ENCODE measurements at regions not wholly inside any gene's neighbourhood (a gene's known extent, or its start where the extent isn't known, plus 50 kb on each side); places are given as distances from the start of the nearest gene placed in this dataset.
A peak's percentile ranks its signal among the peaks of the same experiment; 100 is the strongest.
"Not testable (repeated sequence)": the region's sequence is repeated elsewhere in the genome, so short reads cannot be mapped to it uniquely, and the experiment has no call there.

DNA sequence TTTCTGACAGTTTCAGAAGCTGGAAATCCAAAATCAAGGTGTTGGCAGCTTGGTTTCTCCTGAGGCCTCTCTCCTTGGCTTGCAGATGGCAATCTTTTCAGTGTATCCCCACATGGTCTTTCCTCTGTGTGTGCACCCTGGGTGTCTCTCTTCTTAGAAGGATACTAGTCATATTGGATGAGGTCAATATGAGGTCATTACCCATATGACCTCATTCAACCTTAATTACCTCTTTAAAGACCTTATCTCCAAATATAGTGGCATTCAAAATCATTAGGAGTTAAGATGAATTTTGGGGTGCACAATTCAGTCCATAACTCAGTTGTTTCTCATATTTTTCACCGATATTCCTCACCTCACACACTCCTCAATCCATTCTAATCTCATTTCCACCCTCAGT lies 92.4 kb upstream of the TGM3 start:
- DNase-seq = no peak

DNA sequence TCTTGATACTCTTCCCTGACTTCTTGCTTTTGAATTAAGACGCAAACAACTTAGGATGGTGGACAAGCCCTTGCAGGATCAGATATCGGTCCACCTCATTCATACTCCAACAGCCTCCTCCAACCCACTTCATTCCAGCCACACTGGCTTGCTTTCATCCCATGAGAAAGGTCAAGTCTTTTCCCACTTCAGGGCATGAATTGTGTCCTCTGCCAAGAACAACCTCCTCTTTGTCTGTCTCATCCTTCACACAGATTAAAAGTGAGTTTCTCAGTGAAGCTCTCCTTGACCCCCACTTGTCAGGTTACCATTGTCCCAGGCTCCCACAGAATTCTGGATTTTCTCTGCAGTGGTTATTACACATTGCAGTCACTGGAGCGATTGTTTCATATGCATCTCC lies 91.8 kb upstream of the TGM3 start:
- no peak for DNase-seq

DNA sequence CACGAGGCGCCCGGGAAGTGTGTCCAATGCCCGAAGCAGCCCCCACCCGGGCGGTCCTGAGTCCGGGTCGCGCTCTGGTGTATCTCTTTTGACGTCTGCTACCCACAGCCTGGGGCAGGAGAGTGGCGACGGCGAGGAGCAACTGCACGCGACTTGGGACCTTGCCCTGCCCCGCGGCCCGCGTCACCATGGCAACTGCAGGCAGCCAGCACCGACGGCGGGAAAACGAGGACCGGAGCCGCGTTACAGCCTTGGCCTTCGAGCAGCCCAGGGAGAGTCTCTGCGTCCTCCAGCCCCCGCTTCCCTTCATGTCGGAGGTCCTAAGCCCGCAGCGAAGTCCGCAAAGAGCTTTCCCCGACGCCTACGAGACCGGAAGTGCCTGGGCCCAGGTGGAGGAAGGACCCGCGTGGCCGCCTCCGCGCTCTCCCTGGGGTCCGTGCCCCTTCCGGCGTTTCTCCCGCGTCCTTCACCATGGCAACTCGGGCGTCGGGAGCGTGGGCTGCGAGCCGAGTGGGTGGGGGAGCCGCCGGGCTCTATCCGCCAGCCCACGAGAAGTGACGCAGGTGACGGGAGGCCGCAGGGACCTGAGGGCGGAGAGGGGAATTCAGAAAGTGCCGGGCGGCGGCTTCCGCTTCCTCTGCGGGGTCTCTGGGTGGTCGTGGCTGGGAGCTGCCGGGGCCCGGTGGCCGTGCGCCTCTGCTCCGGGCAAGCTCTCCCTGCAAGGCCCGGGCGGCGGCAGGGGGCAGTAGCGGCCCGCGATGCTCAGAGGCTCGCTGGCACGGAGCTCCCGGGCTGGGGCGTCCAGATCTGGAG lies 88.6 kb upstream of the TGM3 start:
- peak; percentile 49 for DNase-seq

DNA sequence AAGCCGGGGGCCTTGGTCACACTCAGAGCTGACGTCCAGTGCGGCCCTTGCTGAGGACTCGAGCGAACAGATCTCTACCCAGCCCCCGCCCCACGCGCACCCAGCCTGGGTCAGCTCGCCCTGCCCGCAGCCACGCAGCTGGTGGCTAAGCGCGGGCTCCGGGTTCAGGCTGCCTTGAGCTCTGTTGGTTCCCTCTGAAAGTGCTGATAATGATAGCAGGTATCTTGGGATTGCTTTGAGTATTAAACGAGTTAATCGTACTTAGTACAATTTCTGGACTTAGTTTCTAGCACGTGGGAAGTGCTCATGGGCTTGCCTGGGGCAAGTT lies 88.1 kb upstream of the TGM3 start:
- no peak for DNase-seq

DNA sequence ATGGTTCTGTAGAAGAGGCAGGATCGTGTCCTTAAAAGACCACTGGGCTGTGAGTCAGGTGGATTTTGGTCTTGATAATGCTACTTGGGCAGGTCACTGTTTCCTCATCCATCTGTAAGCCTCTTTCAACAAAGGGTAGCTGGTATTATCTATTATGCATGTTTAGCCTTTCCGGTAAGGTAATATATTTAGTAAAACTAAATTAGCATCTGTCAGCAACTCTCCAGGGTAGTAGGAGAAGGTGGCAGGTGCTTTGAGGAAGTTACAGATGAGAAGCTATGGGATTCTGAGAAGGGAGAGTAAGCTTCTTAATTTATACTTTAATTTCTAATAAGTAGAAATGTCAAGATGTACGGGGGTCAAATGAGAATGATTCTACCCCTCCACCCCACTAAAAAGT lies 86.9 kb upstream of the TGM3 start:
- no peak for DNase-seq

DNA sequence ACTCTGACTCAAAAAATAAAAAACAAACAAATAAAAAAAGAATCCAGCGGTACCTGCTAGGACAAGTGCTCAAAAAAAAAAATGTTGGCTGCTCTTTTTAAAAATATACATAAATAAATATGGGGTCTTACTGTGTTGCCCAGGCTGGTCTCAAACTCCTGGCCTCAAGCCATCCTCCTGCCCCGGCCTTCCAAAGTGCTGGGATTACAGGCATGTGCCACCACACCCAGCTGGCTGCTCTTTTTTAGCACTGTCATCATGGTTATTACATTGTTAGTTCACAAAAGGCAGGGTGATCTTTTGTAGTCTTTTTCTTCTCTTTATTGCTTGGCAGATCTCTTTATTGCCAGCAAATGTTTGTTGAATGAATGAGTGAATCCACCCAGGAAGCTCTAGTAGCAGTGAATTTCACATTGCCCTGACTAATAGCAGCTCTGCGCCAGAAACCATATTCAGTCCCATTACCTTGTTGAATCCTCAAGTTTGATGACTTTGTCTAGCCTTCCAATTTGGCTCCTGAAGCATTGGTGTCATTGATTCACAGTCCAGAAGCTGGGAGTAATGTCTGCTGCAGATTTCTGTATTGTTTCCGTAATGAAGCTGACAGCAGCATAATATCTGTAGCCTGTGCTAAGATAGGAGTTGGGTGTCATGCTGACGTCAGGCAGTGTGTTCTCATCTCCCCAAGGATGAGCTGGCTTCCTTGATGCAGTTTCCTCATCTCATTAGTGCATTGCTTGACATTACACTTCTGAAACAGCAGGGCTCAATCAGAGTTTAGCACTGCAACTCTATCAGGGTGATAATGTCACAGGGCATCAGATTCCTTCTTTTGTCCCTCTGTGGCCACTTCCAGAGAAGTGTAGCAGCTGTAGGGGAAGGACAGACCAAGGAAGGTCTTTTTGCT lies 84.9 kb upstream of the TGM3 start:
- DNase-seq = no peak

DNA sequence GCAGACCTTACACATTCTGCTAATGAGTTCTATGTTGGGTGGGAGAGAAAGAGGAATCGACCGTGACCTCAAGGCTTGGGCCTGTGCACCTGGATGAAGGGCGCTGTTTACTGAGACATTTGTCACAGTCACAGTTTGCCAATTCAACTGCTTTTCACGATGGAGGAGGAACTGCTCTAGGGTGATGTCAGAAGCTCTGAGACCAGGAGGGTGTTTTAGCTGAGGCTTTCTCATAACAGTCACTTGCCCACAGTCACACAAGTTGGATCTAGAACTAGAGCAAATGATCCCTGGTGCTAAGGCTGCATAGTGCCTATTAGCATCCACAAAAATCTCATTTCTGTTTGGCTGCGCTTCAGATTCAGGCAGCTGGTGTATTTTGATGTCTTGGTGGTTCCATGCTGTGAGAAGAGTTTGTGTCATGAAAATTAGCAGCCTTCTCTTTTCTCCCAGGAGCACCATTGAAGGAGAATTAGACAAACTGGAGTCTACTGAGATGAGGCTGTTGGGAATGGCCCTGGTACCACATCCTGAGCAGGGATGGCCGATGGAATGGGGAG lies 83.3 kb upstream of the TGM3 start:
- DNase-seq = no peak

DNA sequence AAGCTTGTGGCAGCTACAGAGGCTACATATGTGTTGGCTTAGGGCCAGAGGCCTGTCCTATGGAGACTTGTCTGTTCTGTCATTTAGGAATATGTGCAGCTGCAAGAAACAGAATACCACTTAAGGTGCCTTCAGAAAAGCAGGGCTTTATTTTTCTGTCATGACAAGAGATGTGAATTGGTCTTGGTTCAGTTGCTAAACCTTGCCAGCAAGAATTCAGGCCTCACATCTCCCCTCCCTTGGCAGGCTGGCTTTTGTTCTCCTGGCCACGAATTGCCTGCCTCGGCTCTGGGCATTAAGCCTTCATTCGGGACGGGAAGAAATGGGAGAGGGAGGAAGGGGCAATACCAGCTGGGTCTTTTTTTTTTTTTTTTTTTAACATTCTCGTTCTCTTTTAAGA lies 82.4 kb upstream of the TGM3 start:
- no peak for DNase-seq

DNA sequence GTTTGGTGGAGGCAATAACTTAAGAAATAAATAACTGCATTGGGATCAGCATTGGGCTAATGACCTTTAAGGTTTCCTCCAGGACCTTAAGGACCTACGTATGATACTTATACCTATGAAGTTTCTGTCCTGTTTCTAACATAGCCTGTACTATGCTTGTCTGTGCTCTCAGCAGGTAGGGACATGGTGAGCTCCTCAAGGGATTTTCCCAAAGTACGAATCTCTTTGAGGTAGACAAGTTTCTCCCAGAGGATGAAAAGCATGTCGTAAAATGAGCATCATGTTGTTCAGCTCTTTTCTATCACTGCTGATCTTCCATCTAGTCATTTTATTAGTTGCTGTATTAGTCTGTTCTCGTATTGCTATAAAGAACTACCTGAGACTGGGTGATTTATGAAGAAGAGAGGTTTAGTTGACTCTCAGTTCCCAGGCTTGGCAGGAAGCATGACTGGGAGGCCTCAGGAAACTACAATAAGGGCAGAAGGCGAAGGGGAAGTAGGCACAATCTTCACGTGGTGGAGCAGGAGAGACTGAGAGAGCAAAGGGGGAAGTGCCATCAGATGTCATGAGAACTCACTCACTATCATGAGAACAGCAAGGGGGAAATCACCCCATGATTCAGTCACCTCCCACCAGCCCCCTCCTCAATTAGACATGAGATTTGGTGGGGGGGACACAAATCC lies 77.8 kb upstream of the TGM3 start:
- no peak for DNase-seq

DNA sequence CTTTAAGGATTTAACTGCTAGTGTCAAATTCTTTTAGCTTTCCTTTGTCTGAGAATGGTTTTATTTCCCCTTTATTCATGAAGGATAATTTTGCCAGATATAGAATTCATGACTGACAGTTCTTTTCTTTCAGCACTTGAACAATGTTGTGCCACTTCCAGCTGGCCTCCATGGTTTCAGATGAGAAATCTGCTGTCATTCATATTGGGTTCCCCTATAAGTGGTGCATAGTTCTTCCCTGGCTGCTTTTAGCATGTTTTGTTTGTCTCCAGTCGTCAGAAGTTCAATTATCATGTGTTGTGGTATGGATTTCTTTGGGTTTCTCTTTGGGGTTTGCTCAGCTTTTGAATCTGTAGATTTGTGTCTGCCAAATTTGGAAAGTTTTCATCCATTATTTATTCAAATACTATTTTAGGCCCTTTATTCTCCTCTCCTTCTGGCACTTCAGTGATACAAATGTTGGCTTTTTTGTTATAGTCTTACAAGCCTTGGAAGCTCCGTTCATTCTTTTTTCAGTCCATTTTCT lies 76.3 kb upstream of the TGM3 start:
- no peak for DNase-seq

DNA sequence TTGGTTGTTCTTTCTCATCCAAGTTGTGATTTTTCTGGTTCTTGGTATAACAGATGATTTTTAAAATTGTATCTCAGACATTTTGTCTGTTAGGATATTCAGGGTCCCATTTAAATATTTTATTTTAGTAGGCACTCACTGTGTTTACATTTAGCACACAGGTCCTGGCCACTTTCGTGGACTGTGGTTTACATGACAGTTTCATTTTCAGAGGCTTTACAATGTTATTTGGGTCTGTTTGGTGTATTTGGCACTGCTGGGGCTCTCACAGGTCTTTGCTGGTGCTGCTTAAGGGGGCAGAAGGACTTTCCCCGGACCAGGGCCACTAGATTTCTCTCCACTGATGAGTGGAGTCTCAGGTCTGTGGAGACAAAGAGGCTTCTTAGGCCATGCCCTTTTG lies 75.5 kb upstream of the TGM3 start:
- DNase-seq = no peak

DNA sequence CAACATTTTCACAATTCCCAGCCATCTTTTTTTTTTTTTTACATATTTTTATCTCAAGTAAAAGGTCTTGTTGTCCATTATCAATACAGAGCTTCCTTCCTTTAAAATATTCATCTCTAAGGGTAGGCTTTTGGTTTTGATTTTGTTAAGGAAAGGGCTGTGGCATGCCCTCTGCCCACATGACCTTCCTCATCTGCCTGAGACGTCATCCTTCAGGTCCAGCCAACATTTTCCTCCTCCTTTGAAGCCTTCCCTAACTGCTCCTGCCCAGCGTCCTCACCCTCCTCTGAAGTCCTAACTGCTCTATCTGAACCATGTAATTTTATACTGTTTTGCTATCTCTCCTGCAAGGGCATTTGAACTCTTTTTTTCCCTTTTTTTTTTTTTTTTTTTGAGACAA lies 73.9 kb upstream of the TGM3 start:
- DNase-seq = no peak

DNA sequence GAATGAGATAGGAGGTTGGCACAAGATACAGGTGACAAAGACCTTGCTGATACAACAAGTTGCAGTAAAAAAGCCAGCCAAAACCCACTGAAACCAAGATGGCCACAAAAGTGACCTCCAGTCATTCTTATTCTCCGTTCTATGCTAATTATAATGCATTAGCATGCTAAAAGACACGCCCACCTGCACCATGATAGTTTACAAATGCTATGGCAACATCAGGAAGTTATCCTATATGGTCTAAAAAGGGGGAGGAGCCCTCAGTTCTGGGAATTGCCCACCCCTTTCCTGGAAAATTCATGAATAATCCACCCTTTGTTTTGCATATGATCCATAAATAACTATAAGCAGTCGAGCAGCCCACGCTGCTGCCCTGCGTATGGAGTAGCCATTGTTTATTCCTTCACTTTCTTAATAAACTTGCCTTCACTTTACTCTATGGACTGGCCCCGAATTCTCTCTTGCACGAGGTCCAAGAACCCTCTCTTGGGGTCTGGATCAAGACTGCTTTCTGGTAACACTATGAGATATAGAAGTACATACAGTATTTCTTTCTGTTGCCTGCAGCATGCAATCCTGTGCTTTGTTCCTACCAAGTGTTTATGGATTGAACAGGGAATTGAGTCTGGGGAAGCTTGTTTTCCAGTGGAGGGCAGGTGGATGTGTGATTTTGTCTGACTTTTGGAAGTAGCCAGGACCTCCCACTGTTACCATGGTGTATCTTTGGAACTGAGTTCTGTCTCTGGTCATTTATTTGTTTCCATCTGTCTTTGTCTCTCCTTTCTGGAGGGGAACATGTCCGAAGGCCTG lies 72.0 kb upstream of the TGM3 start:
- no peak for DNase-seq

DNA sequence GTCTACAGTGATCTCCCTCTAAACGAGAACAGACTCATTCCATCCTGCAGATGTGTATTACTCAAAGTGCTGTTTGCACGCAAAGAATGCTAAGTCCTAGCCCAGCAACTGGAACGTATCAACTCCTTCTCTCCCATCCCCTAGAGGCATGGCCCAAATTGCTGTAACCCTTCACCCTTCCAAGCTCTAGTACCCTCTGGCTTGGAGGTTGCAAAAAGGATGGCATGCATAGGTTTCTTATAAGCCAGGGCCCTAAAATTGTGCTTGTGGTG lies 71.5 kb upstream of the TGM3 start:
- no peak for DNase-seq

DNA sequence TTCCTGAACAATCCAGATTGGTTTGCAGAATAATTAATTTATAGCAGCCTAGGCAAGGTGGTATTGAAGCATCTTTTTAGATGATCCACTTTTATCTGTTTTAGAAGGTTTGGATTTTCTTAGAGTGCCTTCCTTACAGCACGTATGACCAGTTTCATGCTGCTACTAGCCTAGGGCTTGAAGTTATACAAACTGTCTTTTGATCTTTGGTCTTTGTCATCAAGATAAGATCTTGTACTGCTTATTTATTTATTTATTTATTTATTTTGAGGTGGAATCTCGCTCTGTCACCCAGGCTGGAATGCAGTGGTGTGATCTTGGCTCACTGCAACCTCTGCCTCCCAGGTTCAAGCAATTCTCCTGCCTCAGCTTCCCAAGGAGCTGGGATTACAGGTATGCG lies 68.5 kb upstream of the TGM3 start:
- DNase-seq = not testable (repeated sequence)

DNA sequence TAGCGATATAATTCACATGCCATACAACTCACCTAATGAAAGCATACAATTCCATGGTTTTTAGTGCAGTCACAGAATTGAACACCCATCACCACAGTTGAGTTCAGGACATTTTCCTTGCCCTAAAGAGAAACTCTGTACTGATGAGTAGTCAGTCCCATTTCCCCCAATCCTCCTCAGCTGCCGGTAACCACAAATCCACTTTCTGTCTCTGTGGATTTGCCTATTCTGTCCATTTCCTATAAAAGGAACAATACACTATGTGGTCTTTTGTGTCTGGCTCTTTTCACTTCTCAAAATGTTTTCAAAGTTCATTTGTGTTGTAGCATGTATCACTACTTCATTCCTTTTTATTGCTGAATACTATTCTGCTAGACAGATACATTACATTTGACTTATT lies 67.9 kb upstream of the TGM3 start:
- DNase-seq = no peak

DNA sequence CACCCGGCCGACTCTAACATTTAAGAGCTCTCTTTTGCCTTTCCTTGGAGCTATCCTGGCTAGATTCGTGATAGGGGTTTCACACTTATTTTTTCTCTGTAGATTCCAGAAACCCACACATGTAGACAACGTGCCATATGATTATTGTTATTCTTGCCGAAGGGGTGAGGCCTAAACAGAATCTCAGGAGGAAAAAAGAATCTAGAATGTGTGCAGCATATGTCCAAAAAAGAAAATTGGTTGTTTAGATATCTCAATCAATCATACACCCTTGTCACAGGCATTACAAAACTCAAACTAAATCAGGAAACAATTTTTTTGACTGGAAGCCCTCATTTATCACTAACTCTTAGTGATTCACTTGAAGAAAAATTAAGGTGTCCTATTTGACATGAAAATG lies 66.9 kb upstream of the TGM3 start:
- no peak for DNase-seq

DNA sequence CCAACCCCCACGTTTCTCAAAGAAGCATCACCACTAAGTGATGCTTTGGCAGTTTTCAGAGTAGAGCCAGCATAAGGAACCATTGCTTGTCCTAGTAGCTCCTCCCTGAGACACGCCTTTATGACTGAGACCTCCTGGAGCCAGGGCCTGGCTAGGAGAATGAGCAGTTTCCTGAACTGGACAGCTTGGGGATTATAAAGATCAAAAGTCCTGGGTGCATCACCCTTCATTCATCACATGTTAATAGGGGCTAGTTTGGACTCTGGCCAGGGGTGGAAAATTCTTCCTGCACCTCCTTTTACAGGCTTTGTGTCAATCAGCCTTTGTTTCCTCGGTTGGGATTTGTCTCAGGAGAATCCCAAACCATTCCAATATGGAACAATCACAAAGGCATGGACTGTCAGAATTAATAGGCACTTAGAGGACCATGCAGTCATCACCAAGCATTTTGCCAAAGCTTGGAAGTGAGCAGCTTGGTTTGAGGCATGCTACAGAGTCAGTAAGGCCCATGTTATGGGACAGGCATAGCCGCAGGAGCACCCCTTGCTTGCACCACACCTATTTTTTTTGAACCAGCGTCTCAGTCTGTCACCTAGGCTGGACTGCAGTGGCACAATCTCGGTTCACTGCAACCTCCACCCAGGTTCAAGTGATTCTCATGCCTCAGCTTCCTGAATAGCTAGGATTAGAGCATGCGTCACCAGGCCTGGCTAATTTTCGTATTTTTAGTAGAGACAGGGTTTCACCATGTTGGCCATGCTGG lies 64.9 kb upstream of the TGM3 start:
- no peak for DNase-seq

DNA sequence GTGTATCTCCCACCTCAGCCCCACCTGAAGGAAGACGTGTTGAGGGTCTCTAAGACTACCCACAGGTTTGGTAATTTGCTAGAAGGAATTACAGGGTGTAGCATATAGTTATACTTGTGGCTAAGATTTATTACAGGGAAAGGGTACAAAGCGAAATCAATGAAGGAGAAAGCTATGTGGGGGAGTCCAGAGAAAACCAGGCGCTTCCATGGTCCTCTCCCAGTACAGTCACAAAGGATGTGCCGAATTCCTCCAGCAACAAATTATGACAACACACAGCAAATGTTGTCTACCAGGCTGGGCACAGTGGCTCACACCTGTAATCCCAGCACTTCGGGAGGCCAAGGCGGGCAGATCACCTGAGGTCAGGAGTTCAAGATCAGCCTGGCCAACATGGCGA lies 64.1 kb upstream of the TGM3 start:
- no peak for DNase-seq

DNA sequence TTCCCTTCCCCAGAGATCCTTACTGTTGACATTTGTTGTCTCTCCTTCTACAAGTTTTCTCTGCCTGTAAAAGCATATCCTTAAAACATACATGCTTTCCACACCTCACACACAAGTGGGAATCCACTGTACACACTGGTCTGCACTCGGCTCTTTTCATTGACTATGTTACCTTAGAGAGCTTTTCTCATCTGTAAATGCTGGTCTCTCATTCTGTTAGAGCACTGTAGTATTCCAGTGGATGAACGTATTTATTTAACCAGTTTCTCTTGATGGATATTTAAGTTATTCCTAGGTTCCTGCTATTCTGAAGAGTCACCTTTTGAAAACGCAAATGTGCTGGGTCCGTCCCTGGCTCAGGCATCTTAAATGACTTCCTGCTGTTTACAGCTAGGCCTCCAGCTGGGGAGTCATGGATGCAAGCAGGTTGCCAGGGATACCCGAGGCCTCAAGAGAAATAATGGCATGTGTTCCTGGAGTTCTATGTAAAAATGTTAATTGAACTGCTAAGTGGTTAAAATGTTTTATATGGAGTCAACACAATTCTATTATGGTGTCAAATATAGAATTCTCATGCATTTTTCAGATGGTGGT lies 61.1 kb upstream of the TGM3 start:
- peak; percentile 87 for DNase-seq

DNA sequence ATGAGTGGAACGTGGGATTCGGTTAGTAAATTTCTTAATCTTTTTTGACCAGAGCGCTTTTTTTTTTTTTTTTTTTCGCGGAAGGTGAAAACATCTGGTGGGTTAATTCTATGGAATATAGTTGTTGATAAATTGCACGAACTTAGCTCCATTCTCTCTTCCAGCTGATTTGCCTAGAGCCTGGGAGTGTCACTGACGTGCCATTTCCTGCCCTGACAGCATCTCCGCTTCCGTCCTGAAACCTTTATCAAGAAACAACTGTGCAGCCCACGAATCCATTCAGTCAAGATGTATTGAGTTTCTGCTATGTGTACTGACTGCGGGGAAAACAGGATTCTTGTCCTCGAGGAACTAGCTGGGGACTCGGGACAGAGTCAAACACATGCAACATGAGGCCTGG lies 59.5 kb upstream of the TGM3 start:
- DNase-seq = peak; percentile 19

DNA sequence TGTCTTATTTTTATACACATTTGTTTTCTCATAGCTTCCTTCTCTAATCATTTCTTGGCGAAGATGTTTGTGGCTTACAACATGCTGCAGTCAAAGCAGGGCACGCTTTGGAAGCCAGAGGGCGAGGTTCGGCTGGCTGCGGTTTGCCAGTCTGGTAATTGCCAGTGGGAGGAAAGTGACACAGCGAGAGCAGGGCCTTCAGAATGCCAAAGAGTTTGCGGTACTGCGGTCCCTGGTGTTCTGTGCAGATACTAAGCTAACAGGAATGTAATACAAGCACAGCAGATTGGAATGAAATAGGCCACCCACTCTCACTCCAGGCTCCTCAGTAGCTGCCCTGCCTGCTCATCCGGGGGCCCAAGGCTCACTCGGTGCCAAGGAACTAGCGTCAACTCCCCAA lies 58.7 kb upstream of the TGM3 start:
- DNase-seq = peak; percentile 66
